ENCODE measurements at regions not wholly inside any gene's neighbourhood (a gene's known extent, or its start where the extent isn't known, plus 50 kb on each side); places are given as distances from the start of the nearest gene placed in this dataset.

GRCh38 chr4:74537459-74537858 is 92.5 kb downstream of the AREG start:
- no peak for TF ChIP-seq POLR2A (IDR thresholded peaks at IDR 0.05)
- TF ChIP-seq CTCF (IDR thresholded peaks at IDR 0.05), result no peak
